Stomach (tissue), 8 donors: ENCODE measurements at regions not wholly inside any gene's neighbourhood (a gene's known extent, or its start where the extent isn't known, plus 50 kb on each side); places are given as distances from the start of the nearest gene placed in this dataset.
"Not testable (repeated sequence)": the region's sequence is repeated elsewhere in the genome, so short reads cannot be mapped to it uniquely, and the experiment has no call there.

Experiments
- DNase-seq, 2 donors: peaks; one replicate each; pipeline versions ENCODE4 v3.0.0 to v3.0.0-alpha.2; 2013 to 2019
- H3K27ac ChIP-seq, 5 donors: fragments of 200-600 bp in 4 of 5; sonication (generic) in 4 of 5; one replicate each; pipeline ENCODE4 v1.5.1; 2013 to 2019; ENCODE audit warnings: mild to moderate bottlenecking in 1 of 5, moderate library complexity in 1 of 5
- H3K27me3 ChIP-seq, 3 donors: fragments of 200-600 bp; sonication (generic); one replicate each; pipeline ENCODE4 v1.5.1; 2017 to 2019; ENCODE audit warnings: mixed run types in 1 of 3
- H3K36me3 ChIP-seq, 4 donors: fragments of 200-600 bp; sonication (generic); 1 replicate in 3 of 4; 2 replicates in 1 of 4; pipeline ENCODE4 v1.5.1; 2016 to 2019
- H3K4me1 ChIP-seq, 4 donors: fragments of 200-600 bp; sonication (generic); one replicate each; pipeline ENCODE4 v1.5.1; 2016 to 2019
- H3K4me3 ChIP-seq, 4 donors: fragments of 200-600 bp; sonication (generic) in 3 of 4; one replicate each; pipeline ENCODE4 v1.5.1; 2016 to 2019; ENCODE audit warnings: mild to moderate bottlenecking in 1 of 4
- H3K9me3 ChIP-seq, 4 donors: fragments of 200-600 bp; sonication (generic); one replicate each; pipeline ENCODE4 v1.5.1; 2016 to 2019
- CTCF ChIP-seq, 7 experiments: fragments of 450-650 bp in 4 of 7; fragments of 200-600 bp in 3 of 7; sonication (generic) in 3 of 7; IDR thresholded peaks; one replicate each; pipeline ENCODE4 v1.5.1; 2016 to 2019; ENCODE audit warnings: antibody characterized with exemption in 7 of 7, control low read depth in 2 of 7, mild to moderate bottlenecking in 1 of 7
- EP300 ChIP-seq: sonication (generic); formaldehyde crosslinking; IDR thresholded peaks from one replicate; pipeline ENCODE4 v1.6.1; 2017; ENCODE audit warnings: antibody characterized with exemption
- POLR2A ChIP-seq, 4 donors: fragments of 450-650 bp; IDR thresholded peaks; one replicate each; pipeline ENCODE4 v1.6.1; 2016; ENCODE audit warnings: antibody characterized with exemption in 4 of 4, control low read depth in 2 of 4, mild to moderate bottlenecking in 1 of 4, moderate library complexity in 1 of 4
- POLR2AphosphoS5 ChIP-seq, 3 donors: sonication (generic); formaldehyde crosslinking; IDR thresholded peaks; one replicate each; pipeline ENCODE4 v1.6.1; 2016; ENCODE audit warnings: antibody characterized with exemption in 3 of 3
- WGBS, 5 donors: extraction: QIAGEN DNeasy Blood & Tissue Kit in 3 of 5; methylation state at CpG; one replicate each; pipeline versions ENCODE4 v1.1.5 to v1.1.7; 2013 to 2018; 5-methylcytosine and 5-hydroxymethylcytosine counted together
- intact Hi-C: fragments of 100-400 bp; cut with DNase I; formaldehyde crosslinking; loops from one replicate; pipeline ENCODE4 v1.15.1; 2023; ENCODE audit warnings: low total_unique reads
- donor health status: healthy with polysubstance abuse.
- donor health status: Bipolar disorder and iron deficiency.
- donor health status: healthy.

- Histone ChIP-seq H3K27ac (no peak overlapping the region), H3K4me3 (no peak overlapping the region), H3K4me1 (no peaks in the 10 kb centered on the region), H3K9me3 (no peaks in the 10 kb centered on the region), H3K27me3 (no peaks in the 10 kb centered on the region), H3K36me3 (no peaks in the 10 kb centered on the region)
- 35 to 56% (median 49%) methylated on average over 5 of the region's 5 CpGs for WGBS, 5 donors
- no peak for DNase-seq
- intact Hi-C loops, result no loop called here
- TF ChIP-seq EP300, result no peak
- no peak for TF ChIP-seq POLR2AphosphoS5 (IDR thresholded peaks at IDR 0.05)
- no peak for TF ChIP-seq POLR2A (IDR thresholded peaks at IDR 0.05)
- no peak for TF ChIP-seq CTCF (IDR thresholded peaks at IDR 0.05)
Observed at GRCh38 chr4:127015667-127016117, 617.1 kb upstream of the INTU start.

- TF ChIP-seq POLR2AphosphoS5 (IDR thresholded peaks at IDR 0.05) (no peak), CTCF (IDR thresholded peaks at IDR 0.05) (no peak), POLR2A (IDR thresholded peaks at IDR 0.05) (no peak), EP300 (no peak)
- intact Hi-C loops, result no loop called here
Observed at GRCh38 chr4:127018381-127018780, 614.4 kb upstream of the INTU start.

GRCh38 chr4:127020831-127021230, 611.9 kb upstream of the INTU start:
- H3K9me3 ChIP-seq, intact Hi-C loops, H3K36me3 ChIP-seq, DNase-seq, H3K27ac ChIP-seq, H3K4me3 ChIP-seq, H3K4me1 ChIP-seq, H3K27me3 ChIP-seq: not testable (repeated sequence)
- 75 to 93% (median 83%) methylated on average over 6 to 13 of the region's 15 CpGs; no CpG with 5 or more reads in 1 of the 5 donors for WGBS, 5 donors

More at GRCh38 chr4:127018381-127018780, 614.4 kb upstream of the INTU start:
- DNase-seq, result no peak
- Histone ChIP-seq H3K27ac (no peak overlapping the region), H3K27me3 (no peaks in the 10 kb centered on the region), H3K36me3 (no peaks in the 10 kb centered on the region), H3K4me1 (no peaks in the 10 kb centered on the region), H3K9me3 (no peaks in the 10 kb centered on the region), H3K4me3 (no peak overlapping the region)
- 63 to 82% (median 78%) methylated on average over 2 of the region's 2 CpGs for WGBS, 5 donors

- TF ChIP-seq POLR2A (IDR thresholded peaks at IDR 0.05), result no peak
- no peak for TF ChIP-seq CTCF (IDR thresholded peaks at IDR 0.05)
- no peak for TF ChIP-seq POLR2AphosphoS5 (IDR thresholded peaks at IDR 0.05)
- no peak for TF ChIP-seq EP300
- peaks cover 0 to 13% (median 2%) of the 10 kb centered on the region in 4 donors for H3K9me3 ChIP-seq
- H3K36me3 ChIP-seq, result no peaks in the 10 kb centered on the region
- H3K27ac ChIP-seq, result no peak overlapping the region
- no peak overlapping the region for H3K4me3 ChIP-seq
- no peaks in the 10 kb centered on the region for H3K27me3 ChIP-seq
- DNase-seq, result no peak
- 54 to 73% (median 66%) methylated on average over 3 of the region's 3 CpGs for WGBS, 5 donors
- intact Hi-C loops, result no loop called here
- no peaks in the 10 kb centered on the region for H3K4me1 ChIP-seq
Observed at GRCh38 chr4:127036296-127036695, 596.5 kb upstream of the INTU start.

- TF ChIP-seq POLR2A (IDR thresholded peaks at IDR 0.05), result no peak
- no peaks in the 10 kb centered on the region for H3K27me3 ChIP-seq
- H3K27ac ChIP-seq, result no peak overlapping the region
- WGBS, 5 donors, result 31 to 81% (median 76%) methylated on average over 1 of the region's 1 CpG
- intact Hi-C loops, result no loop called here
- no peaks in the 10 kb centered on the region for H3K36me3 ChIP-seq
- no peaks in the 10 kb centered on the region for H3K9me3 ChIP-seq
- no peak overlapping the region for H3K4me3 ChIP-seq
- no peaks in the 10 kb centered on the region for H3K4me1 ChIP-seq
- no peak for DNase-seq
Observed at GRCh38 chr4:127045861-127046260, 586.9 kb upstream of the INTU start.
